Cardiac septum (tissue), 1 donor: ENCODE measurements at regions not wholly inside any gene's neighbourhood (a gene's known extent, or its start where the extent isn't known, plus 50 kb on each side); places are given as distances from the start of the nearest gene placed in this dataset.
"Not testable (repeated sequence)": the region's sequence is repeated elsewhere in the genome, so short reads cannot be mapped to it uniquely, and the experiment has no call there.

Experiments used
- DNase-seq: peaks from one replicate; pipeline ENCODE4 v3.0.0-alpha.2; 2020; ENCODE audit warnings: low spot score
- intact Hi-C: fragments of 100-400 bp; cut with DNase I; formaldehyde crosslinking; loops from one replicate; pipeline ENCODE4 v1.14.0; 2022
- donor health status: DM: no; HTN: no; CAD: no.

DNA sequence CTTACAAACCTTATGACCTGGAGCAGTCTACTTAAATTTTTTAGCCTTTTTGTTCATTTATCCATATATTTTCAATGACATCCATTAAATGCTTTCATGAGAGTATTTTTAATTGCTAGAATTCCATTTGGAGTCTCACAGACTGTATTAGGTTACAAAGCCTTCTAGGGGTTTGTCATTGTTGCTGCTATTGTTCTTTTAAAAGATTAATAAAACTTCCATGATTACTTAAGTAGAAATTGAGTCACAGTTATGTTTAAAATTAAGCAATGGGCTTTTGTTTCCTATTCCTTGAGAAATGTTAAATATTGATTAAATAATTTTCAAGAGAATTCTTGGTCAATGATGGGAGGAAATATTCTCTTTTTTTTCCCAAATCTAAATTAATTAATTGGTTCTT is 1408.4 kb upstream of the RAG2 start:
- intact Hi-C loops, result no loop called here
- DNase-seq, result no peak

DNA sequence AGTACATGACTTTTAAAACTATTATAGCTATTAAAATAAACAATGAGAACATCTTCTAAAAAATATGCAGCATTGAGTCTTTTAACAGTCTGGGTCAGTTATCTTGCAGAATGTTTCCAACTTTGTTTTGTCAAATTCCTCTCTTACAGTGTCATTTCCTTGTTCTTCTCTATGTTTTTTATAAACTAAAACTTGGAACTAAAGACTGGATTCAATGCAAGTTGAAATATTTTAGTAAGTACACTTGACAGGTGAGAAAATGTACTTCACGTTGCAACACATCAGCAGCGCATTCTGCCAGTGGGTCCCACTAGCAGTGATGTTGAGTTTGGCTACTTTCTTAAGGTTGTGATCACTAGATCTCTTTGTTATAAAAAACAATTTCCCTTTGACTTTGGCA is 1407.6 kb upstream of the RAG2 start:
- intact Hi-C loops, result no loop called here
- DNase-seq, result no peak

DNA sequence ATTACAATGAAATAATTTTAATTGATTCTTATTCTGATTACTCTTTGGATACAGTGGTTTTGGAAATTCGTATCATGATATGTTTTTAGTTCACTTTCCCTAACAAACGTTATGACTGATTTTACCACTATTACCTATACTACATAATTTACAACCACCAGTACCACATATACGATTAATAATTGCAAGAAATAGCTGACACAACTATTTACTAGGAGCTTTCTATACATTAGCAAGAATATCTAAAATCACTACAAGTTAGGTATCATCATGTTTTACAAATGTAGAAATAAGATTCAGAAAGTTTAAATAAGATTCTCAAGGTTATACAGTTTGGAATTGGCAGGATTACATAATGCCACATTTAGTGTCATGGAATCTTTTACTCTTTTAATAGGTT is 1401.1 kb upstream of the RAG2 start:
- no peak for DNase-seq
- intact Hi-C loops, result no loop called here

DNA sequence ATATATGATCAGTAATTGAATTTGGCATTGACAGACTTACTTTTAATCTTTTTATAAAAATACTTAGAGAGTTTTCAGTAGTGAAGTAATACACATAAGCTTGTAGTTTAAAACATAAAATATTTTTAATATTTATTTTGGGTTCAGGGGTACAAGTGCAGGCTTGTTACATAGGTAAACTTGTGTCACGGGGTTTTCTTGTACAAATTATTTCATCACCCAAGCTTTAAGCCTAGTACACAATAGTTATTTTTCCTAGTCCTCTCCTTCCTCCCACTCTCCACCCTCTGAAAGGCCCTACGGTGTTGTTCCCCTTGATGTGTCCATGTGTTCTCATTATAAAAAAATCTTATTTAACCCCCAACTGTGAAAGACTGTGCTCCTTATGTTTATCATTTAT is 1397.8 kb upstream of the RAG2 start:
- intact Hi-C loops, result no loop called here
- no peak for DNase-seq

DNA sequence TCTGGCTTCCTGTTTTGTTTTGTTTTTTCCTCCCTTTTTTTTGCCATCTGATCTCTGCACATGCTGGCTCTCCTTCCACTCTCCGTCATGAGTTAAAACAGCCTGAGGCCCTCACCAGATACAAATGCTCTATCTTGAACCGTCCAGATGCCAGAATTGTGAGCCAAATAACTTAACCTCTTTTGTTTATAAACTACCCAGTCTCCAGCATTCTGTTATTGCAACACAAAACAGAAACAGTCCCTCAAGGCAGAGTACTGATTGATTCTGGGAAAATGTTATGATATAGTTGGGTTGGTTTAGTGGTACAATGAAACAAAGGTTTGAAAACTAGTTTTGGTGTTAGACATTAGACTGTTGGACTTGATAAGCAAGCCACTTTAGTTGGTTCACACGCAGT is 1390.0 kb upstream of the RAG2 start:
- intact Hi-C loops, result no loop called here
- DNase-seq, result no peak

DNA sequence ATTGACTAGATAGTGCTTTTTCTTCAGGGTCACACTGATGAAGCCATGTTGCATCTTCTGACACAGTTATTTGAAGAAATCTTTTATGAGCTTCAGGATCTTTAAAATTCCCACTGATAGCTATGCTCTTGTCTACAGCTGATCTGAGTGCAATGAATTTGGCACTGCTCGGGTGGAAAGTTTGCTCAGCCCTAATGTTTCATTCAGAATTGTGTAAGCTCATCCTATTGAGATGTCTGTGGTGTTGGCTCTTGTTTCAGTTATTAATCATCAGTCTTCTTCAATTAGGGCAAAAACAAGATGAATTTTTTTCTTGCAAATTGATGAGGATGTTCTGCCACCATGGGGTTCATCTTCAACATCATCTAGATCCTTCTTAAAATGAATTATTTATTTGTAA is 1387.0 kb upstream of the RAG2 start:
- intact Hi-C loops, result no loop called here
- no peak for DNase-seq

DNA sequence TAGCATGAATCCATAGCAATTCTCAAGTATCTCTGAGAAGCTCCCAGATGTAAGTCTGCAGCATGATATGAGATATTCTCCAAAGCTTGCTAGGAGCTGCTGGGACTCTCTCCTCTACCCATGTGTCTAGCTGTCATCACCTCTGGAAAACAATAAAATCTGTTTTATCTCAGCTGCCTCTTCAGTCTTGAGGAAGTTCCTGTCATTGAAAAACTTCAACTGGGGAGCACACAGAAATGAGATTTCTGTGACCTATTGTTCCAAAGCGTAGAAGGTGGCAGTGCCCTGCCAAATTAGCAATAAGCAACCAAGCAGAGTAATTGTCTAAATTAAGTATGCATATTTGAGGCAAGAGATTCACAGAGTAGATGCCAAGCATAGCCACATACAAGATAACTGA is 1380.6 kb upstream of the RAG2 start:
- intact Hi-C loops, result no loop called here
- no peak for DNase-seq

DNA sequence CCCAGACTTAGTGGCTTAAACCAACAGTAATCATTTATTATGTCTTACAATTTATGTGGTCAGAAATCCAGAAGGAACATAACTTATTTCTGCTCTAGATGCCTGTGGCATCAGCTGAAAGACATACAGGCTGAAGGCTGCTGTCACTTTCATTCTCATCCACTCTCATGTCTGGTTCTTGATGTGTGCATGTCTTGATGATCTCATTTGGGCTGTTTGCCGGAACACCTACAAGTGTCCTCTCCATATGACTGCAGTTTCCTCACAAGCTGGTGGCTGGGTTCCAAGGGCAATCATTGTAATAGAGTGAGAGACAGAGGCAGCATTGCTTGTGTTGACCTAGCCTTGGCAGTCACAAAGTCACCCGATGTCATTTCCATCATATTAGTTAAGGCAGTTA is 1375.9 kb upstream of the RAG2 start:
- no peak for DNase-seq
- intact Hi-C loops, result no loop called here

DNA sequence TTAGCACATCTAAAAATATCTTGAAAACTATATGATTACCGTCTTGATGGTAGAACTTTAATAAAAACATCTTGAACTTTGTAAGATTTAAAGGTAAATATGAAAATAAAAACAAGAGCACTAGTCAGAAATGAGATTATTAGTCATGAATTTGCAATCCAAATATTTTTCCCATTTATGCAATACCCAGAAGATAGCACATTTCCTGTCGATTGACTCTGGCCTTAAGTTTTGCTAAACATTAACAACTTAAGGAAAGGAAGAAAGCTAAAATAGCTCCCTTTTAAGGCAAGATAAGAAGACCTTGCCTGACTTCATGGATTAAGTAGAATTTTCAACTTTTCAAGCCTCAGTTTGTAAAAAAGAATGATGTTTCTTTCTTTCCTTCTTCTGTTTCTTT is 1374.7 kb upstream of the RAG2 start:
- no peak for DNase-seq

DNA sequence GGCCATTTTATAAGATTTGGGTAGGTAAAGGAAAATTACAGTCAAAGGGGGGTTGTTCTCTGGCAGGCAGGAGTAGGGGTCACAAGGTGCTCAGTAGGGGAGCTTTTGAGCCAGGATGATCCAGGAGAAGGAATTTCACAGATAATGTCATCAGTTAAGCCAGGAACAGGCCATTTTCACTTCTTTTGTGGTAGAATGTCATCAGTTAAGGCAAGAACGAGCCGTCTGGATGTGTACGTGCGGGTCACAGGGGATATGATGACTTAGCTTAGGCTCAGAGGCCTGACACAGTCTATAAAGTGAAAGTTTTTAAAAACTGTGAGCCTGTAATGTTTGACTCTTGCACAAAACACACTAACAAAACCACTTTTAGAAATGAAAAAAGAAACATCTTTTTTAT is 1371.3 kb upstream of the RAG2 start:
- DNase-seq, intact Hi-C loops: not testable (repeated sequence)

More for the DNA sequence above, 1374.7 kb upstream of the RAG2 start:
- intact Hi-C loops, result no loop called here

DNA sequence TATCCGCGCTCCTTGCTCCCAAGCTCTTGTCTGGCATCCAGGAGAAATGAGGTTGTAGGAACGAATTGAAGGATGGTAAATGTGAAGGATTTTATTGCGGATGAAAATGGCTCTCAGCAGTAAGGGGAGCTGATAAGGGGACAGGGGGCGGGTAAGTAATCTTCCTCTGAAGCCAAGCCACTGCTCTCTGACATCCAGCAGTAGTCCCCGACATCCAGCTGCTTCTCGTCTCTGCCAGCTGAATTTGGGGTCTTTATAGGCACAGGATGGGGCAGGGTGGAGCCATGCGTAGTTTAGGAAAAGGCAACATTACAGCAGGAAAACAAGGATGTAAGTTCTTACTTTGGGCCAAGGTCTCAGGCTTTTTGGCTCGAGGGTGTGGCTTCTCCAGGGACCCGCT is 1370.1 kb upstream of the RAG2 start:
- DNase-seq, result no peak
- intact Hi-C loops, result no loop called here

DNA sequence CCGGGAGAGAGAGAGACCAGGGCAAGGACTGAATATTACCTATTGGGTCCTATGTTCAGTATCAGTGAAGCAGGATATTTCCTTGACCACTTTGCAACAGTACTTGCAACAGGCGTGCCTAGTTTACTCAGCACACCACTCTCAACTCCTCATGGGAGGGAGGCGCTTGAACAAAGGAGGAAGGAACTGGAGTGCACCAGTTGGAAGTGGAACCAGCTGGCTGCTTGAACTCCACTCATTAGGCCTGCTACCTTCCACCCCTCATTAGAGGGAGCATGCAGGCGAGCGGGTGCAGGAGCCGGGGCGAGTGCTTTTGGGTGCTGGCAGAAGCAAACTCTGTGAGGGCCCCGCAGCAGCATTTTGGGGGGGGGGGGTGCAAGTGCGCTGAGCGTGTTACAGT is 1369.6 kb upstream of the RAG2 start:
- DNase-seq, result no peak
- intact Hi-C loops, result no loop called here

DNA sequence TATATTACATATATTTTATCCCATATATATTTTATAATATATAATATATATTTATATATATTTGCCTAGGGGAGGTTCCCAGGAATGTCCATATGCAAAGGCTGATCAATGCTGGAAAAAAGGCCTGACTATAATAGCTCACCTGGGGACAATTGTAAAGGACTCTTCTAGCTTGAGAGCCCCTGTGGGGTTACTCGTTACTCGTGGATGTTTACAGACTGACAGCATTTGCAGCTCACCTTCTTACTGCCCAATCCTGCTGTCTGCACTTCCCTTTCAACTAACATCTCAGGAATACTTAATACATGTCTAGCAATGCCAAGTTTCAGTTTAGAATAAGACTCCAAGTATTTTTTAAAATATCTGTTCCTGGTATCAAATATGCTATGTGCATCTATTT is 1365.4 kb upstream of the RAG2 start:
- intact Hi-C loops, result no loop called here
- DNase-seq, result no peak

DNA sequence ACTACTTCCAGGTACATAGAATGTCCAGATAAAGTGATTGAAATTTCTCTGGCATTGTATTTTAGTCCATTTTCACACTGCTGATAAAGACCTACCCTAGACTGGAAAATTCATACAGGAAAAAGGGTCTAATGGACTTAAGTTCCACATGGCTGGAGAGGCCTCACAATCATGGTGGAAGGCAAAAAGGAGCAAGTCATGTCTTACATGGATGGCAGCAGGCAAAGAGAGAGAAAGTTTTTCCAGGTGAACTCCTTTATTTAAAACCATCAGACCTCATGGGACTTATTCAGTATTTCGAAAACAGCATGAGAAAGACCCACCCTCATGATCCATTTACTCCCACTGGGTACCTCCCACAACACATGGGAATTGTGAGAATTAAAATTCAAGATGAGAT is 1359.7 kb upstream of the RAG2 start:
- intact Hi-C loops, result no loop called here
- no peak for DNase-seq

DNA sequence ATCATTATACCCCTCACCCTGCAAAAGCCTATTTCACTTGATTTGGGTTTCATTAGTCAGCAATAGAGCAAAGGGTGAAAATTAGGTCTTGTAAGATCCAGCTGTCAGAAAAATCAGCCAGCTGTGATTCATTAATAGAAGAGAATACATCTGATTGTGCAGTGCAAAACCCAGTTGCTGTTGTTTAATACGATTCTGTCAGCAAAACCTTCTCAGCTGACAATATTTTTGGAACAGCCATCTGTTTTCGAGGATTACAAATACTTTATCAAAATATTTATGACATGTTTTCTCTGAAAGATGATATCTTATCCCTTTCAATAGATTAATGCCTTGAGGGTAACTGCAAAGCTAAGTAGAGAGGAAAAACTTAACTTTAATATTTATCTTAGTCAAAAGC is 1354.0 kb upstream of the RAG2 start:
- no peak for DNase-seq
- intact Hi-C loops, result no loop called here

DNA sequence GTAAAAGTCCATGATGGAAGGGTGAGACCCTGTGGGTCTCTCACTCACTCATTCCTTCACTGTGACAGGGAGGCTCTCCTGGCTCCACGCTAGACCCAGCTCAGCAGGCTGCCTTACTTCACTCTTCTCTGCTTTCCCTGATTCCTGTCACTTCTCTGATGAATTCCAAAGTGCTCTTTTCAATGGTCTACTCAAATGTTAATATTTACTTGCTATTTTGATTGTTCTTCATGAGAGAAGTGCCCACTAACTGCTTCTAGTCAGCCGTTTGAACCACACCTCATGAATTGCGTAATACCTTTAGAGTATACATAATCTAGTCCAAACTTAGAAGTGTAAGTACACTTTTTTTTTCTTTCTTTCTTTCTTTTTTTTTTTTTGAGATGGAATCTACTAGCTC is 1350.2 kb upstream of the RAG2 start:
- DNase-seq, result no peak
- intact Hi-C loops, result no loop called here

DNA sequence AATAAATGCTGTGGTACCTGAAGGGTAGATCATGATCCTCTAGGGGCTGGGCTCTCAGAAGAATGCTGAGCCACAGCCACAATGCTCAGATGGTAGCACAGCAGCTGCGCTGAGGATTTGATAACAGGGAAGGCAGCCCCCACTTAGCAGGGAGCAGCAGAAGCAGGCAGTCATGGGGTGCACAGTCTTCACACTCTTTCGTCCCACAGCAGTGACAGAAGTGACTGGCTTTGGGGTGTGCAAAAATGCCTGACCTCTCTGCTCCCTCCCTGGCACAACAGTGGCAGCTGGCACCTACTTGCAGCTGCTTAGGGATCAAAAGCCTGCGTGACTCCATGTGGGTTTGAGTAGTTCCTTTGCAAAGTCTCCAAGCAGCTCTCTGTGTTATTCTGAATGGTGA is 1349.8 kb upstream of the RAG2 start:
- intact Hi-C loops, result no loop called here
- DNase-seq, result no peak

DNA sequence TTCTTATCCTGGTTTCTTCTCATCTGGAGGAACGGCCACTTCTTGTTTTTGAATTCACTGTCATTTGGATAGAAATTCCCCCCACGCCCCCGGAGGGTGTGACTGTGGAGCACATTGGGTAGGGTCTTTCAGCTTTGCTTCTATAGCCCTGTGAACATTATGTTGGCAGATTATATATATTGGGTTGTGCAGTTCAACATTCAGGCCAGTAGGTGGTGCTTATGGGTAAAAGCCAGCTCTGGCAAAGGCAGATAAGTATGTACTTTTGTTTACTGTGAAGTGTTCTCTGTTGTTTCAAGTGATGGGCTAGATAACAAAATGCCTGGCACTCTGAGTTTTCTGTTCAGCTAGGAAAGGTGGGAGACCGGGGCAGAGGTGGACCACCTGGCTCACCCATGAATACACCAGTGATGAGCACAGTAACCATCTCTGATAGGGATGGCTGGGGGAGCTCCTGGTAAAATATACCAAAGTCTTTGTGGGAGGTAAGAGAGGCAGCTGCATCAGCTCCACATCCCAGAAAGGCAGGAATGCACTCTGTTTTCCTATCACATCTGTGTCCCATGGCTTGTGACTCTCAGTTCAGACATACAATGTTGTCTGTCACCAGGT is 1348.2 kb upstream of the RAG2 start:
- intact Hi-C loops, result no loop called here
- DNase-seq, result no peak

DNA sequence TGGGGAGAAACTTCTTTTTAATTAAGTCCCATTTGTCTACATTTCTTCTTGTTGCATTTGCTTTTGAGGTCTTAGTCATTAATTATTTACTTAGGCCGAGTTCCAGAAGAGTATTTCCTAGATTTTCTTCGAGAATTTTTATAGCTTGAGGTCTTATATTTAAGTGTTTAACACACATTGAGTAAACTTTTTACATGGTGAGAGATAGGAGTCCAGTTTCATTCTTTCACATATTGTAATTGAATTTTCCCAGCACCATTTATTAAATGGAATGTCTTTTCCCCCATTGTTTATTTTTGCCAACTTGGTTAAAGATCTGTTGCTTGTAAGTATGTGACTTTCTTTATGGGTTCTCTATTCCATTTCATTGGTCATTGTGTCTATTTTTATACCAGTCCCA is 1344.0 kb upstream of the RAG2 start:
- intact Hi-C loops, result no loop called here
- DNase-seq, result no peak

DNA sequence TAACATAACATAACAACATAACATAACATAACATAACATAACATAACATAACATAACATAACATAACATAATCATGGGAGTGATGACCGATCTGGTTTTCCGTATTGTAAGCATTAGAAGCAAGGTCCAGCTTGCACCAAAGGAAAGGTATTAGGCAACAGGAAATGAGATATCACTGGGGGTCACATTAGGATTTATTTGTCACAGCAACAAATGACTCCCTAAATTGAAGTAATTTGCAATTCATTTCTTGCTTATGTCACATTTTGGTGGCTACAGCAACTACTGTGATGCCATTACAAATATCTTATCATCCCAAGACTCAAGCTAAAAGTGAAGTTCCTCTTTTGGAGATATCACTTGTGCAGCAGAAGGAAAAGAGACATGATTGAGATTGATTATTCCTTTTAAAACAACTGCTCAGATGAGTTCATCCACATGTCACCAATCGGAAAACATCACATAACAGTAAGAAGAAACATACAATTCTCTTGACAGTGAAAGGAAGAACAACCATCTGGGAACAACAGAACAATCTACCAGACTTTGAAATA is 1331.1 kb upstream of the RAG2 start:
- intact Hi-C loops, result no loop called here
- DNase-seq, result no peak

DNA sequence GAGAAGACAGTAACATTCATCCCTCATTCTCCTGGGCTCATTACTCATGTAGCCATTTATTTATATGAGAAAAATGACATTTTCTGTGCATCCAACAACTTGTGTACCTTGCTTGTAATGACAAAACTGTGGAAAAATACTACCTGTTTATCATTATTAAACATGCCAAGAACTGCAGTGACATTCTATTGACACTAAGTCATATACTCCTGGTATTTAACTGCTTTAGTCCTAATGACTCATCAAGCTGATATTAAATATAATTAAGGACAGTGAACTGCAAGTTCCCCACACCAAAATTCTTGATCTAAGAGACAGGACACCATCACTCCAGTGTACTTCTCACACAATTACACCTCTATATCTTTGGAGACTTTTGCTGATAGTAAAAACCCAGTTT is 1328.7 kb upstream of the RAG2 start:
- DNase-seq, result no peak
- intact Hi-C loops, result no loop called here

DNA sequence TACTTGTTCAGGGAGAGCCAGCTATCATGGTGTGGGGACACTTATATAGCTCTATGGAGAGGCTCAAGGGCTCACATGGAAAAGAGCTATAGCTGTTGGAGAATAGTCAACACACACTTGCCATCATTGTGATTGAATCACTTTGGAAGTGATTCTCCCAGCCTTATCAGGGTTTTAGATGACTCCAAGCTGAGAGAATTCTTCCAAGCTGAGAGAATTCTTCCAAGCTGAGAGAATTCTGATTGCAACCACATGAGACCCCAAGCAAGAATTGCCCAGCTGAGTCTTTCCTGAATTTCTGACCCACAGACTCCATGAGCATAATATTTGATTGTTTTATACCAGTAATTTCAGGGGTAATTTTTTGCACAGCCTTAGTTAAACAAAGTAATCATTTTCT is 1318.3 kb upstream of the RAG2 start:
- no peak for DNase-seq

More for the DNA sequence above, 1318.3 kb upstream of the RAG2 start:
- intact Hi-C loops, result no loop called here
